Breast epithelium (tissue), 3 donors: ENCODE measurements at regions not wholly inside any gene's neighbourhood (a gene's known extent, or its start where the extent isn't known, plus 50 kb on each side); places are given as distances from the start of the nearest gene placed in this dataset.

Experiments
- CTCF ChIP-seq, 3 donors: fragments of 450-650 bp; IDR thresholded peaks; one replicate each; pipeline ENCODE4 v1.5.1; 2016 to 2017; ENCODE audit warnings: antibody characterized with exemption in 3 of 3, mild to moderate bottlenecking in 3 of 3, moderate library complexity in 3 of 3
- POLR2A ChIP-seq: fragments of 450-650 bp; IDR thresholded peaks from one replicate; pipeline ENCODE4 v1.6.1; 2016; ENCODE audit warnings: antibody characterized with exemption, mild to moderate bottlenecking, moderate library complexity
- POLR2AphosphoS5 ChIP-seq, 3 donors: sonication (generic); formaldehyde crosslinking; IDR thresholded peaks; one replicate each; pipeline ENCODE4 v1.6.1; 2017; ENCODE audit warnings: antibody characterized with exemption in 3 of 3

GRCh38 chrX:40314070-40314469 is 216.3 kb upstream of the BCOR start:
- TF ChIP-seq POLR2A (no peak), CTCF (IDR thresholded peaks at IDR 0.05) (no peak), POLR2AphosphoS5 (IDR thresholded peaks at IDR 0.05) (no peak)
